D721Med (cell line): ENCODE measurements at regions not wholly inside any gene's neighbourhood (a gene's known extent, or its start where the extent isn't known, plus 50 kb on each side); places are given as distances from the start of the nearest gene placed in this dataset.
A peak's percentile ranks its signal among the peaks of the same experiment; 100 is the strongest.

Source experiments
- DNase-seq: peaks from one replicate; pipeline ENCODE4 v3.0.0; 2011; ENCODE audit warnings: low spot score; ENCODE audit not compliant: insufficient read length
- FAIRE-seq: peaks from 2 replicates; lab custom pipeline; 2011; peaks lifted over from hg19 to GRCh38; lab: Jason Lieb, UNC
- CTCF ChIP-seq: IDR thresholded peaks from 2 replicates; pipeline ENCODE4 v1.5.1; 2012; ENCODE audit warnings: mild to moderate bottlenecking, control low read depth; ENCODE audit not compliant: insufficient read depth; ENCODE audit errors: missing control alignments

GRCh38 chr11:91773090-91773489, 451.5 kb upstream of the FAT3 start:
- peak; percentile 21 for TF ChIP-seq CTCF
- no peak for DNase-seq
- FAIRE-seq, result no peak

- DNase-seq (no peak), FAIRE-seq (no peak)
- no peak for TF ChIP-seq CTCF
Observed at GRCh38 chr11:91771961-91772360, 452.7 kb upstream of the FAT3 start.

GRCh38 chr11:91768783-91769182, 455.8 kb upstream of the FAT3 start:
- FAIRE-seq (no peak), DNase-seq (no peak)
- no peak for TF ChIP-seq CTCF

GRCh38 chr11:91763331-91763730, 461.3 kb upstream of the FAT3 start:
- DNase-seq (no peak), FAIRE-seq (no peak)
- no peak for TF ChIP-seq CTCF

GRCh38 chr11:91761406-91762025, 463.1 kb upstream of the FAT3 start:
- no peak for TF ChIP-seq CTCF
- DNase-seq, result no peak
- FAIRE-seq, result no peak

GRCh38 chr11:91756829-91757480, 467.7 kb upstream of the FAT3 start:
- no peak for DNase-seq
- TF ChIP-seq CTCF, result no peak
- FAIRE-seq, result no peak
